AG10803 (cell line): ENCODE measurements at regions not wholly inside any gene's neighbourhood (a gene's known extent, or its start where the extent isn't known, plus 50 kb on each side); places are given as distances from the start of the nearest gene placed in this dataset.

Experiments
- DNase-seq: peaks from one replicate; pipeline ENCODE4 v3.0.0; 2010; ENCODE audit warnings: low read depth
- H3K4me3 ChIP-seq: 2 replicates; pipeline ENCODE4 v1.5.1; 2011; ENCODE audit warnings: mild to moderate bottlenecking, low read length, control low read depth
- TF ChIP-seq, protein P1 (sequence below): conservative IDR thresholded peaks from 2 replicates; pipeline ENCODE4 v1.5.1; 2011; ENCODE audit warnings: mild to moderate bottlenecking, low read length, control low read depth, inconsistent platforms

DNA sequence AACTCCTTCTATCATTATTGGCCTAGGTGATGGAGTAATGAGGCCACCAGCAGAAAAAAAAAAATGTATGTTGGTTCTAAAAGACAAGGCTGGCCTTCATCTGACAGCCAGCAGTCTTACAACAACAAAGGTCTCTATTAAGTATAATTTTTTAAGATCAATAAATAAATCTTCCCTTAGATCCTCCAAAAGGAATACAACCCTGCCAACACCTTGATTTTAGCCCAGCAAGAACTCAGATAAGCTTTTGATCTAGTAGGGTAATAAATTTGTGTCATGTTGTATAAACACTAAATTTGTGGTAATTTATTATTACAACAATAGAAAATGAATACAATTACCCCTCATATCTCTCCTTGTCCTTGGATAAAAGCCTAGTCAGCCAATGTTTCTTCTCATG is 633.2 kb upstream of the FAM174A start:
- H3K4me3 ChIP-seq: no peak overlapping the region
- TF ChIP-seq, protein P1, sequence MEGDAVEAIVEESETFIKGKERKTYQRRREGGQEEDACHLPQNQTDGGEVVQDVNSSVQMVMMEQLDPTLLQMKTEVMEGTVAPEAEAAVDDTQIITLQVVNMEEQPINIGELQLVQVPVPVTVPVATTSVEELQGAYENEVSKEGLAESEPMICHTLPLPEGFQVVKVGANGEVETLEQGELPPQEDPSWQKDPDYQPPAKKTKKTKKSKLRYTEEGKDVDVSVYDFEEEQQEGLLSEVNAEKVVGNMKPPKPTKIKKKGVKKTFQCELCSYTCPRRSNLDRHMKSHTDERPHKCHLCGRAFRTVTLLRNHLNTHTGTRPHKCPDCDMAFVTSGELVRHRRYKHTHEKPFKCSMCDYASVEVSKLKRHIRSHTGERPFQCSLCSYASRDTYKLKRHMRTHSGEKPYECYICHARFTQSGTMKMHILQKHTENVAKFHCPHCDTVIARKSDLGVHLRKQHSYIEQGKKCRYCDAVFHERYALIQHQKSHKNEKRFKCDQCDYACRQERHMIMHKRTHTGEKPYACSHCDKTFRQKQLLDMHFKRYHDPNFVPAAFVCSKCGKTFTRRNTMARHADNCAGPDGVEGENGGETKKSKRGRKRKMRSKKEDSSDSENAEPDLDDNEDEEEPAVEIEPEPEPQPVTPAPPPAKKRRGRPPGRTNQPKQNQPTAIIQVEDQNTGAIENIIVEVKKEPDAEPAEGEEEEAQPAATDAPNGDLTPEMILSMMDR: no peak
- no peak for DNase-seq

DNA sequence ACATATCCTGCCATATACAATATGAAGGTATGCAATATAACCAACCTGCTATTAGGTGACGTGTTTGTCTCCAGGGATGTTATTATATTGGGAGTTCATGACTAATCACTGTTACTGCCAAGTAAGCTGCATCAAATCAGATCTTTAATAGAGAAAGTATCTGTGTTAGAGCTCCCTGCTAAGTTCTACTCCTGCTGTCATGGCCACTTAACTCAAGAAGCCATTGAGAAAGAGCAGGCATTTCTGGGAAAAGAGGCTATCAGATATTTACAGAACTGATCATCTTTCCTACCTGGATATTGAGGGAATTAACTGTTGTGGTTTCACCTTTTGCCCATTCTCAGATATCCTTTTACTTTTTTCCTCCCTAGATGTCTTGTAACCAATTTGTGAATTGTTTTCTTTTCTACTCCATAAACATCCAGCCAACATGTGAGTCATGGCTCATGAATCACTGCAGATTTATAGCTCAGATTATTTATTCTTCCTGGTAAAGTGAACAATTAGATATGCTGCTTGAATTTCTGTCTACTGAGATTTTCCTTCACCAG is 634.8 kb upstream of the FAM174A start:
- TF ChIP-seq, protein P1: no peak
- no peak for DNase-seq
- no peak overlapping the region for H3K4me3 ChIP-seq

DNA sequence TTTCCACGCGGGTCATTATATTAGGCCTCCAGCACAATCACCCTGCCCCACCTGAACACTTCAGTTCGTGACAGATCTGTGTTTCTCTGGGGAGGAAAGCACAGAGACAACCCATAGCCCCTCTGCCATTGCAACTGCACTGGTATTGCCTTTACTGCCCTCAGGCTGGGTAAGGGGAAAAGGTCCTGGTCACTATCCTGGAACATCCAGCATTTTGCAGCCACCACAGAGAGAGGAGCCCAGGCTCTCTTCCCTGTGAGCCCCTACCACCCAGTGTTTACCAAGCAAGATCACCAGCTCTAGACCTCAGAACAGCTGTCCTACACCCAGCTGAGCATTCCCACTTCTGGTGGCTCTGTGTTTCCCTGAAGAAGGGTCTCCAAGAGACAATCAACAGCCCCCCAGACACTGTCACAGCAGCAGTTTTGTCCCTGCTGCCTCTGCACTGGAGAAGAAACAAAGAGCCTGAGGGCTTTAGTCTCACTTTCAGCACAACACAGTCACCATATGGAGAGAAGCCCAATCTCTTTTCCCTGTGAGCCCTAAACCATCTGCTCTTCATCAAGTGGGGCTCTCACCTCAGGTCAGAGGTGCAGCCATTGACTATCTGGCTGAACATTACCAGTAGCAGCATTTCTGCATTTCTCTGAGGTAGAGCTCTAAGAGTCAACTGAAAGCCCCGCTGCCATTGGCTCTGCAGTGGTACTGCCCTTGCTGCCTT is 655.2 kb upstream of the FAM174A start:
- TF ChIP-seq, protein P1: no peak
- no peak for DNase-seq
- H3K4me3 ChIP-seq: no peak overlapping the region

DNA sequence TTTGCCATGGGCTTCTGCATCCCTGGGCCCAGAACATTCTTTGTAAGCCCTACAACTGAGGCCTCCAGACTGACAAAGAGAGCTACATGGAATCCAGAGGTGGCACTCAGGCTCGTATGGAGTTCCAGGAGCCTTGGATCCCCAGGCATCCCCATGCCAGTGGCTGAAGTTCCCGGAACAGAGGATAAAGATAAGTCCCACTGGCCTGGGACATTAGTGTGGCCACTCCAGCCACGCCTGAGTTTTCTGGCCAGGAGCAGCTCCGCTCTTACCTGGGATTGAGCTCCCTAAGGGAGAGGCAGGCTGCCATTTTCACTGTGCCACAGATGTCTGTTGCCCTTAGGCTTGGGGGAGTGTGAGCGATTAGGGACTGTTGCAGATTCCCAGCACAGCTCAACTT is 656.3 kb upstream of the FAM174A start:
- TF ChIP-seq, protein P1: no peak
- no peak for DNase-seq
- H3K4me3 ChIP-seq: no peak overlapping the region

DNA sequence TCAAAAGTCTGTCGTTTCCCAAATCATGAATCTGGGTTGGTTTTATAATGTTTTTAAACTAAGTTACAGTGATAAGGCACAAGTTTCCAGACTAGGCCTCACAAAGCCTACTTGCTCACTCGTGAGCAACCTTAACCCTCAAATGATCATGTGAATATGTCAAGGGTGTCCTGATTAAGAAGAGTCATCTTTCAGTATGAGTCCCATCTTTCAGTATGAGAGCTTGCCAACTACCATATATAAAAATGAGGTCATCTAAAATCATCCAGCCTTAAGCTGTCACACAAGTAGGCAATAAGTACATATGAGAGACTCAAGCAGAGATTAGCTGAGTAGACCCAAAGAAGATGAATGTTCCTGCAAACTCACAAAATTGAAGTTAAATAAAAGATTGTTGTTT is 668.4 kb upstream of the FAM174A start:
- no peak overlapping the region for H3K4me3 ChIP-seq
- TF ChIP-seq, protein P1: no peak
- no peak for DNase-seq

DNA sequence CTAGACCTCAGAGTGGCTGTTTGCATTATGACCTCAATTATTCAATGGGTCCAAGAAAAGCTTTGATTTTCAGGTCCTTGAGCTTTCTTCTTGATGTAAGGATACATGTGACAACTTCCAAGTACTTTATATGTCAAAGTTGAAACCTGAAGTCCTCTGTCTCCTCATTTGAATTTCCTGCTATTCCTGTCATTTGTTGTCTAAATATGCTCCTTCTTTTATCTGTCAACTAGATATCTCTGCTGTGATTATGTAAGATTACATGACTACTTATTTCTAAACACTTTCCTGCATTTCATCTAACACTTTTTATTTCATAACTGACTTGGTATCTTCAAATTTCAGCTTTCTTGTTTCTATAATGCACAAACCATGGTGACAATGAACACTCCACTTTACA is 670.0 kb upstream of the FAM174A start:
- no peak overlapping the region for H3K4me3 ChIP-seq
- TF ChIP-seq, protein P1: no peak
- DNase-seq: no peak

DNA sequence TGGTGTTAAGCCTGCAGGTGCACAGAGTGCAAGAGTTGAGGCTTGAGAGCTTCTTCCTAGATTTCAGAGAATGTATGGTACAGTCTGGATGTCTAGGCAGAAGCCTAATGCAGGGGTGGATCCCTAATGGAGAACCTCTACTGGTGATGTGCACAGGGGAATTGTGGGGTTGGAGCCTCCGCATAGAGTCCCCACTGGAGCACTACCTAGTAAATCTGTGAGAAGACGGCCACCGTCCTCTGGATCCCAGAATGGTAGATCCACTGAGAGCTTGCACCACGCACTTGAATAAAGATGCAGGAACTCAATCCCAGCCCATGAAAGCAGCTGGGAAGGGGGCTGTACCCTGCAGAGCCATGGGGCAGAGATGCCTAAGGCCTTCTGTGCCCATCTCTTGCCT is 699.4 kb upstream of the FAM174A start:
- DNase-seq: no peak
- H3K4me3 ChIP-seq: no peak overlapping the region
- TF ChIP-seq, protein P1: no peak
